Hepatocyte (in vitro differentiated cells): ENCODE measurements at regions not wholly inside any gene's neighbourhood (a gene's known extent, or its start where the extent isn't known, plus 50 kb on each side); places are given as distances from the start of the nearest gene placed in this dataset.

Experiments
- CTCF ChIP-seq: fragments of 200-600 bp; sonication (generic); IDR thresholded peaks from 2 replicates; pipeline ENCODE4 v1.5.1; 2016; ENCODE audit warnings: antibody characterized with exemption, mild to moderate bottlenecking; ENCODE audit not compliant: poor library complexity
- EZH2 ChIP-seq: fragments of 200-600 bp; sonication (generic); IDR thresholded peaks from 2 replicates; pipeline ENCODE4 v1.6.1; 2016; ENCODE audit warnings: antibody characterized with exemption, mild to moderate bottlenecking, borderline replicate concordance
- EZH2phosphoT487 ChIP-seq: fragments of 200-600 bp; sonication (generic); IDR thresholded peaks from one replicate; pipeline ENCODE4 v1.6.1; 2018; ENCODE audit warnings: antibody characterized with exemption, mild to moderate bottlenecking, low read depth, moderate library complexity; ENCODE audit not compliant: unreplicated experiment, severe bottlenecking

- no peak for TF ChIP-seq CTCF
- no peak for TF ChIP-seq EZH2
- TF ChIP-seq EZH2phosphoT487, result no peak
Measured at GRCh38 chr9:88826181-88826580, 165.1 kb upstream of the S1PR3 start.
